Tibial nerve (tissue), 4 donors: ENCODE measurements at regions not wholly inside any gene's neighbourhood (a gene's known extent, or its start where the extent isn't known, plus 50 kb on each side); places are given as distances from the start of the nearest gene placed in this dataset.
A peak's percentile ranks its signal among the peaks of the same experiment; 100 is the strongest.

Source experiments
- DNase-seq, 2 donors: peaks; one replicate each; pipeline ENCODE4 v3.0.0-alpha.2; 2019; ENCODE audit warnings: low spot score in 2 of 2
- H3K27ac ChIP-seq, 4 donors: fragments of 200-600 bp; sonication (generic) in 3 of 4; one replicate each; pipeline ENCODE4 v1.5.1; 2017 to 2019; ENCODE audit warnings: mild to moderate bottlenecking in 1 of 4
- H3K27me3 ChIP-seq, 2 donors: fragments of 200-600 bp; sonication (generic) in 1 of 2; one replicate each; pipeline versions ENCODE4 v1.5.1 to v1.6.0; 2017 to 2019
- H3K36me3 ChIP-seq, 3 donors: fragments of 200-600 bp; sonication (generic); one replicate each; pipeline ENCODE4 v1.5.1; 2018 to 2019
- H3K4me1 ChIP-seq, 4 donors: fragments of 200-600 bp; sonication (generic) in 3 of 4; one replicate each; pipeline ENCODE4 v1.5.1; 2017 to 2019
- H3K4me3 ChIP-seq, 4 donors: fragments of 200-600 bp; sonication (generic) in 3 of 4; one replicate each; pipeline ENCODE4 v1.5.1; 2017 to 2019; ENCODE audit warnings: mild to moderate bottlenecking in 1 of 4, moderate library complexity in 1 of 4
- H3K9me3 ChIP-seq, 4 donors: fragments of 200-600 bp; sonication (generic) in 3 of 4; one replicate each; pipeline ENCODE4 v1.5.1; 2017 to 2019
- CTCF ChIP-seq, 5 experiments: fragments of 200-600 bp in 3 of 5; fragments of 450-650 bp in 2 of 5; sonication (generic) in 3 of 5; IDR thresholded peaks; one replicate each; pipeline ENCODE4 v1.5.1; 2016 to 2019; ENCODE audit warnings: antibody characterized with exemption in 5 of 5, mild to moderate bottlenecking in 3 of 5, moderate library complexity in 2 of 5
- EP300 ChIP-seq, 2 donors: sonication (generic); formaldehyde crosslinking; IDR thresholded peaks; one replicate each; pipeline ENCODE4 v1.6.1; 2017; ENCODE audit warnings: antibody characterized with exemption in 2 of 2, mild to moderate bottlenecking in 1 of 2
- POLR2A ChIP-seq, 2 donors: fragments of 450-650 bp; IDR thresholded peaks; one replicate each; pipeline ENCODE4 v1.6.1; 2017; ENCODE audit warnings: antibody characterized with exemption in 2 of 2, mild to moderate bottlenecking in 2 of 2, moderate library complexity in 2 of 2
- WGBS, 2 donors: methylation state at CpG; one replicate each; pipeline ENCODE4 v1.1.5; 2018; 5-methylcytosine and 5-hydroxymethylcytosine counted together

- H3K4me3 ChIP-seq = no peak overlapping the region
- no peaks in the 10 kb centered on the region for H3K9me3 ChIP-seq
- no peak for DNase-seq
- no peak for TF ChIP-seq EP300 (IDR thresholded peaks at IDR 0.05)
- no peak for TF ChIP-seq CTCF (IDR thresholded peaks at IDR 0.05)
- TF ChIP-seq POLR2A (IDR thresholded peaks at IDR 0.05) = no peak
- H3K4me1 ChIP-seq = peaks cover 0 to 7% (median 2%) of the 10 kb centered on the region in 4 donors
- peak overlapping the region in 3 of 4 donors; percentile 13 to 75 (median 65) for H3K27ac ChIP-seq
- no peaks in the 10 kb centered on the region for H3K27me3 ChIP-seq
- H3K36me3 ChIP-seq = no peaks in the 10 kb centered on the region
Observed at GRCh38 chr6:137690034-137690433, 177.0 kb upstream of the TNFAIP3 start.

- no peaks in the 10 kb centered on the region for H3K9me3 ChIP-seq
- H3K4me1 ChIP-seq = peaks cover 0 to 7% (median 2%) of the 10 kb centered on the region in 4 donors
- DNase-seq = no peak
- 80 to 83% methylated on average over 1 of the region's 1 CpG for WGBS, 2 donors
- no peaks in the 10 kb centered on the region for H3K27me3 ChIP-seq
- H3K36me3 ChIP-seq = no peaks in the 10 kb centered on the region
- H3K4me3 ChIP-seq = no peak overlapping the region
- peak overlapping the region in 2 of 4 donors; percentile 65 to 75 for H3K27ac ChIP-seq
- no peak for TF ChIP-seq CTCF (IDR thresholded peaks at IDR 0.05)
- no peak for TF ChIP-seq POLR2A (IDR thresholded peaks at IDR 0.05)
- TF ChIP-seq EP300 (IDR thresholded peaks at IDR 0.05) = no peak
Observed at GRCh38 chr6:137690721-137691120, 176.3 kb upstream of the TNFAIP3 start.

GRCh38 chr6:137692308-137692707 lies 174.8 kb upstream of the TNFAIP3 start:
- Histone ChIP-seq H3K27ac (no peak overlapping the region), H3K4me1 (peaks cover 0 to 13% (median 5%) of the 10 kb centered on the region in 4 donors), H3K4me3 (no peak overlapping the region), H3K9me3 (no peaks in the 10 kb centered on the region), H3K27me3 (no peaks in the 10 kb centered on the region), H3K36me3 (no peaks in the 10 kb centered on the region)
- TF ChIP-seq EP300 (IDR thresholded peaks at IDR 0.05) (no peak), POLR2A (IDR thresholded peaks at IDR 0.05) (no peak), CTCF (IDR thresholded peaks at IDR 0.05) (no peak)
- DNase-seq = no peak
- 89 to 94% methylated on average over 3 of the region's 3 CpGs for WGBS, 2 donors

GRCh38 chr6:137692806-137693205 lies 174.3 kb upstream of the TNFAIP3 start:
- H3K27me3 ChIP-seq = no peaks in the 10 kb centered on the region
- no peak overlapping the region for H3K4me3 ChIP-seq
- H3K9me3 ChIP-seq = no peaks in the 10 kb centered on the region
- no peaks in the 10 kb centered on the region for H3K36me3 ChIP-seq
- no peak for TF ChIP-seq EP300 (IDR thresholded peaks at IDR 0.05)
- TF ChIP-seq CTCF (IDR thresholded peaks at IDR 0.05) = no peak
- TF ChIP-seq POLR2A (IDR thresholded peaks at IDR 0.05) = no peak
- no peak for DNase-seq
- H3K27ac ChIP-seq = no peak overlapping the region
- H3K4me1 ChIP-seq = peaks cover 0 to 18% (median 8%) of the 10 kb centered on the region in 4 donors

- Histone ChIP-seq H3K27ac (no peak overlapping the region), H3K27me3 (no peaks in the 10 kb centered on the region), H3K9me3 (no peaks in the 10 kb centered on the region), H3K4me3 (no peak overlapping the region), H3K36me3 (no peaks in the 10 kb centered on the region), H3K4me1 (peaks cover 0 to 26% (median 9%) of the 10 kb centered on the region in 4 donors)
- no peak for TF ChIP-seq EP300 (IDR thresholded peaks at IDR 0.05)
- no peak for TF ChIP-seq CTCF (IDR thresholded peaks at IDR 0.05)
- no peak for TF ChIP-seq POLR2A (IDR thresholded peaks at IDR 0.05)
- no peak for DNase-seq
- 78 to 92% methylated on average over 1 of the region's 1 CpG for WGBS, 2 donors
Observed at GRCh38 chr6:137693711-137694110, 173.3 kb upstream of the TNFAIP3 start.
